CD14-positive monocyte (primary cell): ENCODE measurements at regions not wholly inside any gene's neighbourhood (a gene's known extent, or its start where the extent isn't known, plus 50 kb on each side); places are given as distances from the start of the nearest gene placed in this dataset.

ENCODE experiments used
- DNase-seq, 3 donors: peaks; one replicate each; pipeline ENCODE4 v3.0.0-alpha.2; 2011 to 2022
- H2AFZ ChIP-seq: 2 replicates; pipeline ENCODE4 v1.6.0; 2012; ENCODE audit warnings: mild to moderate bottlenecking, low read depth, low read length, inconsistent platforms; ENCODE audit not compliant: insufficient read depth, poor library complexity, severe bottlenecking
- H3K27ac ChIP-seq, 2 donors: 1 replicate in 1 of 2; 2 replicates in 1 of 2; pipeline ENCODE4 v1.5.1; 2012 to 2013; ENCODE audit warnings: low read length in 2 of 2, control low read depth in 1 of 2, inconsistent platforms in 1 of 2, low read depth in 1 of 2, mild to moderate bottlenecking in 1 of 2
- H3K27me3 ChIP-seq, 2 donors: one replicate each; pipeline versions ENCODE4 v1.6.0 to v1.6.1; 2011 to 2013; ENCODE audit warnings: low read length in 2 of 2; ENCODE audit not compliant: control insufficient read depth in 2 of 2, insufficient read depth in 2 of 2
- H3K36me3 ChIP-seq, 2 donors: replicated peaks in 1 of 2; 1 replicate in 1 of 2; 2 replicates in 1 of 2; pipeline versions ENCODE4 v1.5.1 to v1.6.1; 2012 to 2013; ENCODE audit warnings: low read length in 2 of 2, control low read depth in 1 of 2, inconsistent platforms in 1 of 2, mild to moderate bottlenecking in 1 of 2; ENCODE audit not compliant: insufficient read depth in 2 of 2, control insufficient read depth in 1 of 2
- H3K4me1 ChIP-seq, 2 donors: 1 replicate in 1 of 2; 2 replicates in 1 of 2; pipeline versions ENCODE4 v1.5.1 to v1.6.1; 2012 to 2013; ENCODE audit warnings: low read length in 2 of 2, control low read depth in 1 of 2, inconsistent platforms in 1 of 2, mild to moderate bottlenecking in 1 of 2, moderate library complexity in 1 of 2; ENCODE audit not compliant: insufficient read depth in 2 of 2, control insufficient read depth in 1 of 2
- H3K4me2 ChIP-seq: replicated peaks from 2 replicates; pipeline ENCODE3; 2012; ENCODE audit warnings: low read length, moderate library complexity, mild to moderate bottlenecking; ENCODE audit not compliant: poor library complexity, severe bottlenecking; ENCODE audit errors: extremely low read depth
- H3K4me3 ChIP-seq, 3 experiments: fragments of 200-600 bp in 1 of 3; sonication (generic) in 1 of 3; replicated peaks in 1 of 3; 1 replicate in 2 of 3; 2 replicates in 1 of 3; pipeline ENCODE4 v1.5.1; 2011 to 2013; ENCODE audit warnings: low read length in 3 of 3, mild to moderate bottlenecking in 3 of 3, control low read depth in 2 of 3, low read depth in 2 of 3, inconsistent platforms in 1 of 3, moderate library complexity in 1 of 3
- H3K79me2 ChIP-seq: 2 replicates; pipeline ENCODE4 v1.6.0; 2012; ENCODE audit warnings: mild to moderate bottlenecking, control low read depth, inconsistent platforms, low read length, moderate library complexity; ENCODE audit not compliant: insufficient read depth
- H3K9ac ChIP-seq: 2 replicates; pipeline ENCODE4 v1.6.0; 2017; ENCODE audit warnings: low read length, mild to moderate bottlenecking; ENCODE audit not compliant: insufficient read depth, poor library complexity, severe bottlenecking
- H3K9me3 ChIP-seq, 2 donors: replicated peaks in 1 of 2; 1 replicate in 1 of 2; 2 replicates in 1 of 2; pipeline versions ENCODE4 v1.5.1 to v1.6.1; 2012 to 2013; ENCODE audit warnings: low read length in 2 of 2, control low read depth in 1 of 2; ENCODE audit not compliant: control insufficient read depth in 1 of 2, insufficient read depth in 1 of 2
- H4K20me1 ChIP-seq: 2 replicates; pipeline ENCODE4 v1.6.0; 2012; ENCODE audit warnings: mild to moderate bottlenecking, low read length, control low read depth, moderate library complexity; ENCODE audit not compliant: insufficient read depth
- H3K27ac Mint-ChIP-seq, 7 donors: one replicate each; pipeline ENCODE4 v1.8.0; 2020; ENCODE audit warnings: mild to moderate bottlenecking in 7 of 7, mixed read lengths in 7 of 7, moderate library complexity in 6 of 7, inconsistent platforms in 2 of 7
- H3K27me3 Mint-ChIP-seq, 3 donors: one replicate each; pipeline ENCODE4 v1.8.0; 2021 to 2022; ENCODE audit warnings: low read depth in 3 of 3, mild to moderate bottlenecking in 3 of 3, mixed read lengths in 3 of 3, moderate library complexity in 3 of 3, inconsistent platforms in 1 of 3
- H3K36me3 Mint-ChIP-seq, 2 donors: one replicate each; pipeline ENCODE4 v1.8.0; 2020; ENCODE audit warnings: mixed read lengths in 2 of 2, inconsistent platforms in 1 of 2, mild to moderate bottlenecking in 1 of 2
- H3K4me1 Mint-ChIP-seq: one replicate; pipeline ENCODE4 v1.8.0; 2020; ENCODE audit warnings: mild to moderate bottlenecking, mixed read lengths
- H3K4me3 Mint-ChIP-seq, 2 donors: one replicate each; pipeline ENCODE4 v1.8.0; 2020; ENCODE audit warnings: mild to moderate bottlenecking in 2 of 2, mixed read lengths in 2 of 2, moderate library complexity in 1 of 2
- H3K9me3 Mint-ChIP-seq, 7 donors: one replicate each; pipeline ENCODE4 v1.8.0; 2020 to 2022; ENCODE audit warnings: mixed read lengths in 7 of 7, mild to moderate bottlenecking in 6 of 7, moderate library complexity in 6 of 7, inconsistent platforms in 2 of 7
- CTCF ChIP-seq: fragments of 200-600 bp; IDR thresholded peaks from one replicate; pipeline ENCODE4 v1.8.0; 2022; ENCODE audit warnings: antibody characterized with exemption, mild to moderate bottlenecking
- WGBS: methylation state at CpG from one replicate; pipeline ENCODE4 v1.1.5; 2013; ENCODE audit warnings: missing lambda C conversion rate; ENCODE audit not compliant: insufficient coverage; 5-methylcytosine and 5-hydroxymethylcytosine counted together
- intact Hi-C, 2 donors: fragments of 100-400 bp; cut with micrococcal nuclease; formaldehyde crosslinking; loops; one replicate each; pipeline versions ENCODE4 v1.15.0 to v1.15.1; 2023

GRCh38 chr11:79980916-79981315, 540.1 kb upstream of the TENM4 start:
- Mint-ChIP-seq H3K27ac (no peak overlapping the region), H3K27me3 (no peaks in the 10 kb centered on the region), H3K4me3 (no peak overlapping the region), H3K9me3 (peaks cover 0 to 3% (median 2%) of the 10 kb centered on the region in 7 donors), H3K36me3 (no peaks in the 10 kb centered on the region), H3K4me1 (no peaks in the 10 kb centered on the region)
- no peak for DNase-seq
- H3K9me3 ChIP-seq: no peaks in the 10 kb centered on the region
- no peaks in the 10 kb centered on the region for H3K4me1 ChIP-seq
- no peaks in the 10 kb centered on the region for H4K20me1 ChIP-seq
- no peaks in the 10 kb centered on the region for H3K27me3 ChIP-seq
- H2AFZ ChIP-seq: no peak overlapping the region
- intact Hi-C loops: no loop called here
- H3K4me3 ChIP-seq: no peak overlapping the region
- H3K79me2 ChIP-seq: no peaks in the 10 kb centered on the region
- H3K36me3 ChIP-seq: no peaks in the 10 kb centered on the region
- no peak overlapping the region for H3K4me2 ChIP-seq
- H3K9ac ChIP-seq: no peak overlapping the region
- H3K27ac ChIP-seq: no peak overlapping the region
- no peak for TF ChIP-seq CTCF

- Histone ChIP-seq H3K36me3 (no peaks in the 10 kb centered on the region), H3K4me2 (no peak overlapping the region), H3K27me3 (no peaks in the 10 kb centered on the region), H3K9me3 (no peaks in the 10 kb centered on the region), H3K27ac (no peak overlapping the region), H2AFZ (no peak overlapping the region), H3K4me1 (no peaks in the 10 kb centered on the region), H4K20me1 (no peaks in the 10 kb centered on the region), H3K4me3 (no peak overlapping the region), H3K9ac (no peak overlapping the region), H3K79me2 (no peaks in the 10 kb centered on the region)
- no peak overlapping the region for H3K4me3 Mint-ChIP-seq
- TF ChIP-seq CTCF: no peak
- no peak for DNase-seq
- WGBS: 100% methylated on average over 1 of the region's 7 CpGs
- H3K27ac Mint-ChIP-seq: no peak overlapping the region
- H3K4me1 Mint-ChIP-seq: no peaks in the 10 kb centered on the region
- no peaks in the 10 kb centered on the region for H3K36me3 Mint-ChIP-seq
- no peaks in the 10 kb centered on the region for H3K27me3 Mint-ChIP-seq
- intact Hi-C loops: no loop called here
- peaks cover 0 to 3% (median 1%) of the 10 kb centered on the region in 7 donors for H3K9me3 Mint-ChIP-seq
These were observed 533.1 kb upstream of the TENM4 start for GRCh38 chr11:79973721-79974617.
